A673 (cell line): ENCODE measurements at regions not wholly inside any gene's neighbourhood (a gene's known extent, or its start where the extent isn't known, plus 50 kb on each side); places are given as distances from the start of the nearest gene placed in this dataset.
"Not testable (repeated sequence)": the region's sequence is repeated elsewhere in the genome, so short reads cannot be mapped to it uniquely, and the experiment has no call there.

Experiments
- EZH2 ChIP-seq: fragments of 200-600 bp; sonication (generic); IDR thresholded peaks from 2 replicates; pipeline ENCODE4 v1.6.1; 2017; ENCODE audit warnings: borderline replicate concordance, low read depth, mild to moderate bottlenecking, mixed read lengths, antibody characterized with exemption, low read length; ENCODE audit not compliant: poor library complexity, severe bottlenecking
- TF ChIP-seq, protein P1 (sequence below): fragments of 300-800, 200-600 bp; sonication (generic); conservative IDR thresholded peaks from 2 replicates; pipeline ENCODE4 v1.5.1; 2017; ENCODE audit warnings: low read depth, mild to moderate bottlenecking, antibody characterized with exemption, low read length, moderate library complexity, mixed read lengths

DNA sequence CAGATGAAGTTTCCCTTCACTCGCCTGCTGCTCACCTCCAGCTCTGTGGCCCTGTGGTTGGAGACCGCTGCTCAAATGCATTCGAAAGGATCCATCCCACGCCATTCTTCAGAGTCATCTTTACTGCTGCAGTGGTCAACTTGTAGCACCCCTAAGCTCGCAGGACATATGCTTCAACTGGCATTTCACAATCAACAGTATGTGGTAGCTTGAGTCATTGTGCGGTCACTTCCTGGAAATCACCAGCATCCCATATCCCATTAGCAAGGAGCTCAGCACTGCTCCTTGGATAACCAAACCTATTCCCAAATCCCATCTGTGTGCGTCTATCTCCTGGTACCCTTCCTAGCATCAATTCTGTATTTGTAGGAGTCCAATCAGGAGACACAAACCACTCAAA is 188.0 kb downstream of the CEP170 start:
- TF ChIP-seq EZH2, result not testable (repeated sequence)
- TF ChIP-seq, protein P1, sequence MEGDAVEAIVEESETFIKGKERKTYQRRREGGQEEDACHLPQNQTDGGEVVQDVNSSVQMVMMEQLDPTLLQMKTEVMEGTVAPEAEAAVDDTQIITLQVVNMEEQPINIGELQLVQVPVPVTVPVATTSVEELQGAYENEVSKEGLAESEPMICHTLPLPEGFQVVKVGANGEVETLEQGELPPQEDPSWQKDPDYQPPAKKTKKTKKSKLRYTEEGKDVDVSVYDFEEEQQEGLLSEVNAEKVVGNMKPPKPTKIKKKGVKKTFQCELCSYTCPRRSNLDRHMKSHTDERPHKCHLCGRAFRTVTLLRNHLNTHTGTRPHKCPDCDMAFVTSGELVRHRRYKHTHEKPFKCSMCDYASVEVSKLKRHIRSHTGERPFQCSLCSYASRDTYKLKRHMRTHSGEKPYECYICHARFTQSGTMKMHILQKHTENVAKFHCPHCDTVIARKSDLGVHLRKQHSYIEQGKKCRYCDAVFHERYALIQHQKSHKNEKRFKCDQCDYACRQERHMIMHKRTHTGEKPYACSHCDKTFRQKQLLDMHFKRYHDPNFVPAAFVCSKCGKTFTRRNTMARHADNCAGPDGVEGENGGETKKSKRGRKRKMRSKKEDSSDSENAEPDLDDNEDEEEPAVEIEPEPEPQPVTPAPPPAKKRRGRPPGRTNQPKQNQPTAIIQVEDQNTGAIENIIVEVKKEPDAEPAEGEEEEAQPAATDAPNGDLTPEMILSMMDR, result not testable (repeated sequence)
